A549 (cell line): ENCODE measurements at regions not wholly inside any gene's neighbourhood (a gene's known extent, or its start where the extent isn't known, plus 50 kb on each side); places are given as distances from the start of the nearest gene placed in this dataset.

Experiments
- ATAC-seq, 2 experiments: fragments of 200-7000 bp in 1 of 2; fragments of >200 bp in 1 of 2; cut with Nextera tagmentation in 1 of 2; cut with Tn5 transposase in 1 of 2; 3 replicates each; pipeline versions ENCODE4 v1.8.0 to v1.9.1; 2018 to 2020; ENCODE audit warnings: mild to moderate bottlenecking in 1 of 2, moderate library complexity in 1 of 2
- CTCF ChIA-PET: fragments of 300-600 bp; sonication (Branson Sonifier 250); formaldehyde crosslinking; extraction: SDS; loops from one replicate; lab custom pipeline; 2021; ENCODE audit warnings: antibody characterized with exemption, inconsistent platforms; lab: Yijun Ruan, JAX
- POLR2A ChIA-PET: fragments of 350-600 bp; formaldehyde crosslinking; extraction: SDS; loops from one replicate; lab custom pipeline; 2021; ENCODE audit warnings: antibody characterized with exemption, inconsistent platforms; lab: Yijun Ruan, JAX
- DNase-seq, 2 experiments: peaks; one replicate each; pipeline versions ENCODE4 v3.0.0 to v3.0.0-alpha.2; 2011 to 2016; ENCODE audit warnings: low read depth in 1 of 2, low spot score in 1 of 2
- FAIRE-seq: peaks from 2 replicates; lab custom pipeline; 2011; peaks lifted over from hg19 to GRCh38; lab: Jason Lieb, UNC
- H3K27ac ChIP-seq, 2 experiments: fragments of >200 bp; sonication (Bioruptor Twin); formaldehyde crosslinking; 3 replicates each; pipeline ENCODE4 v1.5.1; 2016 to 2017
- H3K4me1 ChIP-seq: fragments of >200 bp; sonication (Bioruptor Twin); formaldehyde crosslinking; 3 replicates; pipeline ENCODE4 v1.6.1; 2016
- H3K4me2 ChIP-seq: fragments of >200 bp; sonication (Bioruptor Twin); formaldehyde crosslinking; 3 replicates; pipeline ENCODE4 v1.6.1; 2016
- H3K4me3 ChIP-seq: fragments of >200 bp; sonication (Bioruptor Twin); formaldehyde crosslinking; 3 replicates; pipeline ENCODE4 v1.5.1; 2016
- H3K9me3 ChIP-seq: fragments of >200 bp; sonication (Bioruptor Twin); formaldehyde crosslinking; 3 replicates; pipeline ENCODE4 v1.6.1; 2016
- CHD2 ChIP-seq: fragments of 150-350 bp; IDR thresholded peaks from 2 replicates; pipeline ENCODE4 v1.6.1; 2014; ENCODE audit warnings: low read length; ENCODE audit not compliant: partially characterized antibody
- EHF ChIP-seq: fragments of 250-450 bp; sonication (Bioruptor Pico); IDR thresholded peaks from 2 replicates; pipeline ENCODE4 v1.5.0; 2020; ENCODE audit warnings: mild to moderate bottlenecking
- ESRRA ChIP-seq: fragments of 150-350 bp; IDR thresholded peaks from 2 replicates; pipeline ENCODE4 v1.6.1; 2014; ENCODE audit warnings: mild to moderate bottlenecking, low read length, borderline replicate concordance
- FOSL2 ChIP-seq, 2 experiments: fragments of 450-650 bp in 1 of 2; fragments of >200 bp in 1 of 2; sonication (Bioruptor Twin) in 1 of 2; formaldehyde crosslinking; IDR thresholded peaks; 2 replicates each; pipeline versions ENCODE4 v1.5.0 to v1.6.1; 2016 to 2020; ENCODE audit warnings: mild to moderate bottlenecking in 1 of 2, moderate library complexity in 1 of 2
- FOXS1 ChIP-seq: fragments of 250-450 bp; sonication (Bioruptor Pico); IDR thresholded peaks from 2 replicates; pipeline ENCODE4 v1.5.0; 2020; ENCODE audit warnings: mild to moderate bottlenecking, moderate library complexity
- HOXB13 ChIP-seq: fragments of 250-450 bp; sonication (Bioruptor Pico); IDR thresholded peaks from 2 replicates; pipeline ENCODE4 v1.5.0; 2020; ENCODE audit warnings: low read depth, mild to moderate bottlenecking, moderate library complexity
- HOXB5 ChIP-seq: fragments of 250-450 bp; sonication (Bioruptor Pico); IDR thresholded peaks from 2 replicates; pipeline ENCODE4 v1.5.0; 2020; ENCODE audit warnings: mild to moderate bottlenecking, moderate library complexity
- KDM1A ChIP-seq: fragments of 200-600 bp; sonication (generic); IDR thresholded peaks from 2 replicates; pipeline ENCODE4 v1.6.1; 2016; ENCODE audit warnings: low read depth, mild to moderate bottlenecking
- MYC ChIP-seq: IDR thresholded peaks from 2 replicates; pipeline ENCODE4 v1.6.1; 2012; ENCODE audit warnings: mild to moderate bottlenecking, inconsistent platforms, low read length, improper control_type of control experiment, borderline replicate concordance
- NFE2L2 ChIP-seq: fragments of 150-350 bp; conservative IDR thresholded peaks from 2 replicates; pipeline ENCODE4 v1.6.1; 2014; ENCODE audit warnings: low read length
- POLR2A ChIP-seq: IDR thresholded peaks from 2 replicates; pipeline ENCODE4 v1.6.1; 2012; ENCODE audit warnings: mild to moderate bottlenecking, low read length
- RARB ChIP-seq: fragments of 250-450 bp; sonication (Bioruptor Pico); IDR thresholded peaks from 2 replicates; pipeline ENCODE4 v1.8.0; 2021; ENCODE audit warnings: mild to moderate bottlenecking, moderate library complexity
- SREBF2 ChIP-seq: fragments of 450-650 bp; IDR thresholded peaks from 2 replicates; pipeline ENCODE4 v1.6.1; 2014; ENCODE audit warnings: mild to moderate bottlenecking, moderate library complexity
- ZFP36 ChIP-seq: fragments of 450-650 bp; IDR thresholded peaks from 2 replicates; pipeline ENCODE4 v1.6.1; 2014; ENCODE audit warnings: borderline replicate concordance; ENCODE audit not compliant: partially characterized antibody
- ZNF302 ChIP-seq: fragments of 250-450 bp; sonication (Bioruptor Pico); IDR thresholded peaks from 2 replicates; pipeline ENCODE4 v1.9.0; 2021; ENCODE audit warnings: inconsistent platforms, mild to moderate bottlenecking, moderate library complexity
- ZSCAN20 ChIP-seq: fragments of 250-450 bp; sonication (Bioruptor Pico); IDR thresholded peaks from 2 replicates; pipeline ENCODE4 v1.8.0; 2022; ENCODE audit warnings: mild to moderate bottlenecking, moderate library complexity
- WGBS: methylation state at CpG from one replicate; pipeline ENCODE4 v1.1.6; 2017; ENCODE audit errors: missing lambda C conversion rate; 5-methylcytosine and 5-hydroxymethylcytosine counted together
- TF ChIP-seq, protein P1 (sequence below): fragments of 150-350 bp; IDR thresholded peaks from 2 replicates; pipeline ENCODE4 v1.6.1; 2014; ENCODE audit warnings: low read depth, mild to moderate bottlenecking, low read length
- TF ChIP-seq, protein P2 (sequence below): fragments of 250-450 bp; sonication (Bioruptor Pico); IDR thresholded peaks from 2 replicates; pipeline ENCODE4 v1.5.0; 2020; ENCODE audit warnings: low read depth, mild to moderate bottlenecking, moderate library complexity

DNA sequence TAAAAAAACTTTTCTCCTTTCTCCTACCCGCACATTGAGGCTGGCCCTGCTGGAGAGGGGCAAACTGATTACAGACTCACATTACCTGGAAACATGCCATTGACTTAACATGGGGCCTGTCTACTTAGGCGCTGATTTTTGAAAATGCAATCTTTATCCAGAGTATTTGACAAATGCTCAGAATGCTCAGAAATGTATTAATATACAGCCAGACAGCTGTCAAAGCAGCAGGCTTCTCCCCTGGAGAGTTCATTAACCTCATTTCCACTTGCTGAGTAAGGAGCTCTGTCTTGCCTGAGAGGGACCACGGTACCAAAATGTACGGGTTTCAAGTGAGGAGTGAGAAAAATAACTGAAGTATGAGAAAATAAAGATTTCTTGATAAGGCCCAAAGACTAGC is 95.7 kb downstream of the PAX1 start:
- CTCF ChIA-PET = no interaction called here

DNA sequence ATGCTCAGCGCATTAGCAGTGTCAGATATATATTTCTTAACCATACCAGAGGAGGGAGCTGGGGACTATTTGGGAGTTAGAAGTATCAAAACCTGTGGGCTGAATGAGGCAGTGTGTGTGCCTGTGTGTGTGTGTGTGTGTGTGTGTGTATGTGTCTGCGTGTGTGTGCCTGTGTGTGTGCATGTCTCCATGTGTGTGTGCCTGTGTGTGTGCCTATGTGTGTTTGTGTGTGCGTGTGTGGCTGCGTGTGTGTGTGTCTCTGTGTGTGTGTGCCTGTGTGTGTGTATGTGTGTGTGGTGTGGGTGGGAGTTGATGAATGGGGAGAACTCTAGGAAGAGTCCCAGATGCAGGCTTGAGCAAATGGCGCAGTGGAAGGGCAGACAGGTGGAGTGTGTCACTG is 92.9 kb downstream of the PAX1 start:
- Histone ChIP-seq H3K4me1 (no peaks in the 10 kb centered on the region), H3K4me2 (no peak overlapping the region), H3K9me3 (no peaks in the 10 kb centered on the region), H3K27ac (no peak overlapping the region)
- DNase-seq (no peak), FAIRE-seq (no peak), ATAC-seq (no peak)
- WGBS = 19% methylated on average over 5 of the region's 5 CpGs
- ChIA-PET POLR2A (no interaction called here), CTCF (no interaction called here)
- TF ChIP-seq POLR2A (peak; percentile 10; the same call in 1 of the 2 replicates), NFE2L2 (no peak)
- TF ChIP-seq, all 56 proteins: peak for 1
- no peak overlapping the region for H3K4me3 ChIP-seq

More for the DNA sequence above, 95.7 kb downstream of the PAX1 start:
- Histone ChIP-seq H3K4me3 (no peak overlapping the region), H3K9me3 (no peaks in the 10 kb centered on the region), H3K4me2 (no peak overlapping the region), H3K27ac (no peak overlapping the region), H3K4me1 (no peaks in the 10 kb centered on the region)
- no peak for DNase-seq
- TF ChIP-seq HOXB13 = no peak
- no peak for TF ChIP-seq CHD2
- no peak for TF ChIP-seq FOXS1 (CRISPR knock-in tag)
- TF ChIP-seq KDM1A = no peak
- TF ChIP-seq ZFP36 = no peak
- no peak for FAIRE-seq
- POLR2A ChIA-PET = no interaction called here
- ATAC-seq = no peak
- WGBS = 0% methylated on average over 4 of the region's 4 CpGs

DNA sequence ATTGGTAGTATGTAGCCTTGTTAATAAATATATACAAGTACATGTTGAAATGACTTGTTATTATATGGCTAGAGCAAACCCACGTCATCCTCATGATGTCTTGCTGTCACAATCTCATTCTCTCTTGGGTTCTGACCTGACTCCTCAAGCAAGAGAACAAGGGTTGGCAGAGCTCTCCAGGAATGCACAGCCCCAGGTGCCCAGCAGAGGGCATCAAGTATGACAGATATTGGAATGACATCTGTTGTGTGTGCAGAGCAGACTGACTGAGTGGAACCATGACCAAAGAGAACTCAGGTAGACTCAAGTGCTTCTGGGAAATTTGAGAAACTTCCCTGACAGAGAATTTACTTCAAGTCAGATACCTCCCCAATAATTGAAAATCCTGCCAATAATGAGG is 90.6 kb downstream of the PAX1 start:
- ChIA-PET POLR2A (no interaction called here), CTCF (interaction anchor here (1.2 kb wide), 1 partner anchor 9 kb away, joined by 3 read pairs; no protein-coding TSS in a partner anchor)
- 6% methylated on average over 1 of the region's 1 CpG for WGBS
- Histone ChIP-seq H3K4me1 (no peaks in the 10 kb centered on the region), H3K4me2 (no peak overlapping the region), H3K4me3 (no peak overlapping the region), H3K27ac (no peak overlapping the region), H3K9me3 (no peaks in the 10 kb centered on the region)
- FAIRE-seq = no peak
- peak in 1 of 2 experiments; percentile 13 for DNase-seq
- ATAC-seq = peak in 1 of 2 experiments; percentile 57; a peak in 1 of 6 replicates
- TF ChIP-seq ESRRA = no peak
- TF ChIP-seq, all 56 proteins: peak for 0

DNA sequence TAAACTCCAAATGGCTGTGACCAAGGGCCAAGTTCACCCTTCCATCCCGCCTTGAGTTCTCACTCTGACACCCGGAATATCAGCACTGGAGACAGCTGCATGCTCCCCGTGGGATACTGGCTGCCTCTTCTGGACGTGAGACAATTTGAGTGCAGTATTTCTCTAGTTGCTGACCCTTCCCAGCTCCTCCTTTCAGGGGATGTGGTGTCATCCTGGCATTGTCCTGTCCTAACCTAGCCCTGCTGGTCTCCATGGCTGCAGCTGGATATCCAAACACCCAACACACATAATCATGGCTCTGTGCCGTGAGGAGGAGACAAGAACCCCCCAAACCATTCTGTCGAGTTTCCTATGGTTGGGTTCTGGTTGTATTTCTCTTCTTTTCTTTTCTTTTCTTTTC is 82.6 kb downstream of the PAX1 start:
- Histone ChIP-seq H3K4me1 (no peaks in the 10 kb centered on the region), H3K4me3 (no peak overlapping the region), H3K27ac (no peak overlapping the region), H3K4me2 (no peak overlapping the region), H3K9me3 (0 out of 3 replicates have a peak, but pooled peaks cover 3% of the 10 kb centered on the region)
- no peak for DNase-seq
- 2% methylated on average over 6 of the region's 6 CpGs for WGBS
- CTCF ChIA-PET = interaction anchor here (1.1 to 1.7 kb wide), 2 partner anchors 22 to 68 kb away, joined by 4 read pairs; no protein-coding TSS in a partner anchor
- POLR2A ChIA-PET = no interaction called here
- TF ChIP-seq MYC = no peak
- no peak for TF ChIP-seq ZSCAN20
- TF ChIP-seq, protein P1, sequence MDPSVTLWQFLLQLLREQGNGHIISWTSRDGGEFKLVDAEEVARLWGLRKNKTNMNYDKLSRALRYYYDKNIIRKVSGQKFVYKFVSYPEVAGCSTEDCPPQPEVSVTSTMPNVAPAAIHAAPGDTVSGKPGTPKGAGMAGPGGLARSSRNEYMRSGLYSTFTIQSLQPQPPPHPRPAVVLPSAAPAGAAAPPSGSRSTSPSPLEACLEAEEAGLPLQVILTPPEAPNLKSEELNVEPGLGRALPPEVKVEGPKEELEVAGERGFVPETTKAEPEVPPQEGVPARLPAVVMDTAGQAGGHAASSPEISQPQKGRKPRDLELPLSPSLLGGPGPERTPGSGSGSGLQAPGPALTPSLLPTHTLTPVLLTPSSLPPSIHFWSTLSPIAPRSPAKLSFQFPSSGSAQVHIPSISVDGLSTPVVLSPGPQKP = no peak
- no peak for TF ChIP-seq NFE2L2
- no peak for TF ChIP-seq SREBF2
- no peak for ATAC-seq
- FAIRE-seq = no peak

- DNase-seq (no peak), ATAC-seq (no peak), FAIRE-seq (no peak)
- Histone ChIP-seq H3K4me2 (no peak overlapping the region), H3K4me3 (no peak overlapping the region), H3K9me3 (0 out of 3 replicates have a peak, but pooled peaks cover 3% of the 10 kb centered on the region), H3K27ac (no peak overlapping the region), H3K4me1 (no peaks in the 10 kb centered on the region)
- CTCF ChIA-PET = interaction anchor here (1.0 to 2.4 kb wide), 6 partner anchors 9 to 531 kb away, joined by 3 to 6 read pairs (median 3); no protein-coding TSS in a partner anchor
- TF ChIP-seq HOXB5 (CRISPR knock-in tag) (no peak), POLR2A (no peak), RARB (CRISPR knock-in tag) (no peak), FOSL2 (IDR thresholded peaks at IDR 0.05) (no peak), FOSL2 (CRISPR knock-in tag; IDR thresholded peaks at IDR 0.05) (no peak), ZNF302 (CRISPR knock-in tag) (no peak), HOXB13 (no peak), EHF (CRISPR knock-in tag) (no peak)
- TF ChIP-seq, protein P1 = no peak
- TF ChIP-seq, protein P2, sequence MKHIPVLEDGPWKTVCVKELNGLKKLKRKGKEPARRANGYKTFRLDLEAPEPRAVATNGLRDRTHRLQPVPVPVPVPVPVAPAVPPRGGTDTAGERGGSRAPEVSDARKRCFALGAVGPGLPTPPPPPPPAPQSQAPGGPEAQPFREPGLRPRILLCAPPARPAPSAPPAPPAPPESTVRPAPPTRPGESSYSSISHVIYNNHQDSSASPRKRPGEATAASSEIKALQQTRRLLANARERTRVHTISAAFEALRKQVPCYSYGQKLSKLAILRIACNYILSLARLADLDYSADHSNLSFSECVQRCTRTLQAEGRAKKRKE (CRISPR knock-in tag) = no peak
- POLR2A ChIA-PET = no interaction called here
- WGBS = 11% methylated on average over 24 of the region's 24 CpGs
Observed at GRCh38 chr20:21781446-21782075, 76.1 kb downstream of the PAX1 start.
